NT2/D1 (cell line): ENCODE measurements at regions not wholly inside any gene's neighbourhood (a gene's known extent, or its start where the extent isn't known, plus 50 kb on each side); places are given as distances from the start of the nearest gene placed in this dataset.
A peak's percentile ranks its signal among the peaks of the same experiment; 100 is the strongest.

Experiments used
- DNase-seq: peaks from one replicate; pipeline ENCODE4 v3.0.0-alpha.2; 2011; ENCODE audit warnings: low read depth, low spot score
- H3K27me3 ChIP-seq: 2 replicates; pipeline ENCODE4 v1.6.0; 2011; ENCODE audit warnings: mild to moderate bottlenecking; ENCODE audit not compliant: insufficient read length, insufficient read depth
- H3K36me3 ChIP-seq: 2 replicates; pipeline ENCODE4 v1.6.1; 2011; ENCODE audit warnings: mild to moderate bottlenecking, low read length, mixed read lengths; ENCODE audit not compliant: insufficient read depth, insufficient read length
- H3K4me1 ChIP-seq: 2 replicates; pipeline ENCODE4 v1.5.1; 2011; ENCODE audit not compliant: insufficient read depth, insufficient read length
- H3K4me3 ChIP-seq: 2 replicates; pipeline ENCODE4 v1.5.1; 2011; ENCODE audit warnings: low read depth; ENCODE audit not compliant: insufficient read length
- H3K9ac ChIP-seq: 2 replicates; pipeline ENCODE4 v1.6.0; 2011; ENCODE audit warnings: low read depth; ENCODE audit not compliant: insufficient read length
- H3K9me3 ChIP-seq: 2 replicates; pipeline ENCODE4 v1.5.1; 2011; ENCODE audit warnings: mild to moderate bottlenecking, low read length; ENCODE audit not compliant: insufficient read depth
- SUZ12 ChIP-seq: IDR thresholded peaks from 2 replicates; pipeline ENCODE4 v1.6.1; 2011; ENCODE audit not compliant: insufficient read length, insufficient read depth; ENCODE audit errors: extremely low read depth
- YY1 ChIP-seq: IDR thresholded peaks from 2 replicates; pipeline ENCODE4 v1.6.1; 2011; ENCODE audit not compliant: insufficient read length, insufficient read depth
- ZNF274 ChIP-seq: IDR thresholded peaks from 2 replicates; pipeline ENCODE4 v1.6.1; 2011; ENCODE audit warnings: mild to moderate bottlenecking, low read depth, low read length

- Histone ChIP-seq H3K9ac (no peak overlapping the region), H3K4me3 (no peak overlapping the region), H3K4me1 (no peaks in the 10 kb centered on the region), H3K36me3 (no peaks in the 10 kb centered on the region), H3K27me3 (no peaks in the 10 kb centered on the region), H3K9me3 (no peaks in the 10 kb centered on the region)
- no peak for DNase-seq
- TF ChIP-seq ZNF274 = no peak
- TF ChIP-seq SUZ12 = no peak
- no peak for TF ChIP-seq YY1
Measured at GRCh38 chr5:25025831-25026230, 381.1 kb upstream of the CDH10 start.

GRCh38 chr5:25020454-25020853 is 375.7 kb upstream of the CDH10 start:
- Histone ChIP-seq H3K9ac (no peak overlapping the region), H3K27me3 (no peaks in the 10 kb centered on the region), H3K4me3 (no peak overlapping the region), H3K9me3 (no peaks in the 10 kb centered on the region), H3K36me3 (no peaks in the 10 kb centered on the region), H3K4me1 (no peaks in the 10 kb centered on the region)
- no peak for TF ChIP-seq SUZ12
- no peak for TF ChIP-seq ZNF274
- TF ChIP-seq YY1 = no peak
- DNase-seq = peak; percentile 15

GRCh38 chr5:25009063-25009462 is 364.3 kb upstream of the CDH10 start:
- no peak for TF ChIP-seq SUZ12
- TF ChIP-seq YY1 = no peak
- TF ChIP-seq ZNF274 = no peak
- no peaks in the 10 kb centered on the region for H3K9me3 ChIP-seq
- no peak overlapping the region for H3K4me3 ChIP-seq
- no peak for DNase-seq
- H3K36me3 ChIP-seq = no peaks in the 10 kb centered on the region
- no peaks in the 10 kb centered on the region for H3K4me1 ChIP-seq
- H3K9ac ChIP-seq = no peak overlapping the region
- H3K27me3 ChIP-seq = no peaks in the 10 kb centered on the region

GRCh38 chr5:25006734-25007133 is 362.0 kb upstream of the CDH10 start:
- peak; percentile 30 for DNase-seq
- TF ChIP-seq ZNF274 (no peak), YY1 (no peak), SUZ12 (no peak)
- H3K9me3 ChIP-seq = no peaks in the 10 kb centered on the region

GRCh38 chr5:25006237-25006636 is 361.5 kb upstream of the CDH10 start:
- H3K9me3 ChIP-seq = no peaks in the 10 kb centered on the region
- TF ChIP-seq YY1 (no peak), SUZ12 (no peak), ZNF274 (no peak)
- DNase-seq = no peak
- H3K9ac ChIP-seq = no peak overlapping the region
- H3K4me1 ChIP-seq = no peaks in the 10 kb centered on the region
- no peaks in the 10 kb centered on the region for H3K36me3 ChIP-seq
- no peaks in the 10 kb centered on the region for H3K27me3 ChIP-seq
- H3K4me3 ChIP-seq = no peak overlapping the region

More at GRCh38 chr5:25006734-25007133, 362.0 kb upstream of the CDH10 start:
- no peaks in the 10 kb centered on the region for H3K36me3 ChIP-seq
- no peak overlapping the region for H3K9ac ChIP-seq
- no peaks in the 10 kb centered on the region for H3K4me1 ChIP-seq
- no peak overlapping the region for H3K4me3 ChIP-seq
- no peaks in the 10 kb centered on the region for H3K27me3 ChIP-seq

- DNase-seq = no peak
- no peak overlapping the region for H3K9ac ChIP-seq
- H3K9me3 ChIP-seq = no peaks in the 10 kb centered on the region
- no peaks in the 10 kb centered on the region for H3K27me3 ChIP-seq
- no peaks in the 10 kb centered on the region for H3K4me1 ChIP-seq
- H3K4me3 ChIP-seq = no peak overlapping the region
- H3K36me3 ChIP-seq = no peaks in the 10 kb centered on the region
- TF ChIP-seq ZNF274 = no peak
- TF ChIP-seq YY1 = no peak
- TF ChIP-seq SUZ12 = no peak
Measured at GRCh38 chr5:25005431-25005830, 360.7 kb upstream of the CDH10 start.

GRCh38 chr5:25002371-25002770 is 357.6 kb upstream of the CDH10 start:
- no peak overlapping the region for H3K4me3 ChIP-seq
- no peak overlapping the region for H3K9ac ChIP-seq
- TF ChIP-seq YY1 = no peak
- H3K4me1 ChIP-seq = no peaks in the 10 kb centered on the region
- H3K36me3 ChIP-seq = no peaks in the 10 kb centered on the region
- no peaks in the 10 kb centered on the region for H3K27me3 ChIP-seq
- no peaks in the 10 kb centered on the region for H3K9me3 ChIP-seq
- no peak for DNase-seq

GRCh38 chr5:24999732-25000131 is 355.0 kb upstream of the CDH10 start:
- Histone ChIP-seq H3K27me3 (no peaks in the 10 kb centered on the region), H3K36me3 (no peaks in the 10 kb centered on the region), H3K9ac (no peak overlapping the region), H3K9me3 (no peaks in the 10 kb centered on the region), H3K4me1 (no peaks in the 10 kb centered on the region), H3K4me3 (no peak overlapping the region)
- TF ChIP-seq YY1 (no peak), ZNF274 (no peak), SUZ12 (no peak)
- no peak for DNase-seq
